Adrenal gland (tissue), 5 donors: ENCODE measurements at regions not wholly inside any gene's neighbourhood (a gene's known extent, or its start where the extent isn't known, plus 50 kb on each side); places are given as distances from the start of the nearest gene placed in this dataset.

Experiments
- CTCF ChIP-seq, 6 experiments: fragments of 450-650 bp in 4 of 6; fragments of 200-600 bp in 2 of 6; sonication (generic) in 1 of 6; IDR thresholded peaks; 1 replicate in 5 of 6; 2 replicates in 1 of 6; pipeline versions ENCODE4 v1.5.1 to v1.8.0; 2016 to 2021; ENCODE audit warnings: antibody characterized with exemption in 6 of 6, mild to moderate bottlenecking in 2 of 6, moderate library complexity in 1 of 6
- POLR2A ChIP-seq, 2 donors: fragments of 450-650 bp; IDR thresholded peaks; one replicate each; pipeline ENCODE4 v1.6.1; 2017; ENCODE audit warnings: antibody characterized with exemption in 2 of 2, mild to moderate bottlenecking in 2 of 2, moderate library complexity in 1 of 2
- donor health status: DM: no; HTN: no; CAD: no.

- no peak for TF ChIP-seq CTCF (IDR thresholded peaks at IDR 0.05)
- no peak for TF ChIP-seq POLR2A (IDR thresholded peaks at IDR 0.05)
Measured at GRCh38 chr9:14031810-14032209, 282.1 kb downstream of the NFIB start.
